Sigmoid colon (tissue), 4 donors: ENCODE measurements at regions not wholly inside any gene's neighbourhood (a gene's known extent, or its start where the extent isn't known, plus 50 kb on each side); places are given as distances from the start of the nearest gene placed in this dataset.

Source experiments
- EP300 ChIP-seq, 4 donors: sonication (generic); formaldehyde crosslinking; IDR thresholded peaks; one replicate each; pipeline ENCODE4 v1.6.1; 2017; ENCODE audit warnings: antibody characterized with exemption in 4 of 4
- TF ChIP-seq, protein P1 (sequence below), 4 experiments: fragments of 450-650 bp in 3 of 4; fragments of 200-600 bp in 1 of 4; IDR thresholded peaks; one replicate each; pipeline ENCODE4 v1.5.1; 2016 to 2019; ENCODE audit warnings: antibody characterized with exemption in 4 of 4, mild to moderate bottlenecking in 3 of 4, moderate library complexity in 2 of 4

- TF ChIP-seq EP300 (IDR thresholded peaks at IDR 0.05) = no peak
- TF ChIP-seq, protein P1, sequence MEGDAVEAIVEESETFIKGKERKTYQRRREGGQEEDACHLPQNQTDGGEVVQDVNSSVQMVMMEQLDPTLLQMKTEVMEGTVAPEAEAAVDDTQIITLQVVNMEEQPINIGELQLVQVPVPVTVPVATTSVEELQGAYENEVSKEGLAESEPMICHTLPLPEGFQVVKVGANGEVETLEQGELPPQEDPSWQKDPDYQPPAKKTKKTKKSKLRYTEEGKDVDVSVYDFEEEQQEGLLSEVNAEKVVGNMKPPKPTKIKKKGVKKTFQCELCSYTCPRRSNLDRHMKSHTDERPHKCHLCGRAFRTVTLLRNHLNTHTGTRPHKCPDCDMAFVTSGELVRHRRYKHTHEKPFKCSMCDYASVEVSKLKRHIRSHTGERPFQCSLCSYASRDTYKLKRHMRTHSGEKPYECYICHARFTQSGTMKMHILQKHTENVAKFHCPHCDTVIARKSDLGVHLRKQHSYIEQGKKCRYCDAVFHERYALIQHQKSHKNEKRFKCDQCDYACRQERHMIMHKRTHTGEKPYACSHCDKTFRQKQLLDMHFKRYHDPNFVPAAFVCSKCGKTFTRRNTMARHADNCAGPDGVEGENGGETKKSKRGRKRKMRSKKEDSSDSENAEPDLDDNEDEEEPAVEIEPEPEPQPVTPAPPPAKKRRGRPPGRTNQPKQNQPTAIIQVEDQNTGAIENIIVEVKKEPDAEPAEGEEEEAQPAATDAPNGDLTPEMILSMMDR (IDR thresholded peaks at IDR 0.05) = no peak
Observed at GRCh38 chr4:33063241-33063640, 2343.1 kb downstream of the PCDH7 start.
